Naive thymus-derived CD4-positive, alpha-beta T cell (primary cell): ENCODE measurements at regions not wholly inside any gene's neighbourhood (a gene's known extent, or its start where the extent isn't known, plus 50 kb on each side); places are given as distances from the start of the nearest gene placed in this dataset.

Experiments used
- ATAC-seq: fragments of 150-1000 bp; cut with Tn5 transposase; 2 replicates; pipeline ENCODE4 v1.10.0; 2021; ENCODE audit warnings: mild to moderate bottlenecking, moderate library complexity
- CTCF ChIA-PET: fragments of 350-600 bp; sonication (Branson Sonifier 250); formaldehyde crosslinking; loops from one replicate; lab custom pipeline; 2021; ENCODE audit warnings: antibody characterized with exemption; lab: Charles Lee
- POLR2A ChIA-PET: fragments of 350-600 bp; sonication (Branson Sonifier 250); formaldehyde crosslinking; loops from one replicate; lab custom pipeline; 2021; ENCODE audit warnings: antibody characterized with exemption, inconsistent platforms; lab: Charles Lee
- DNase-seq, 9 donors: peaks; one replicate each; pipeline versions ENCODE4 v3.0.0 to v3.0.0-alpha.2; 2020 to 2022; ENCODE audit warnings: mixed read lengths in 1 of 9
- H3K27ac ChIP-seq: one replicate; pipeline ENCODE4 v1.7.0; 2013; ENCODE audit warnings: mild to moderate bottlenecking, low read depth, low read length, moderate library complexity
- H3K27me3 ChIP-seq, 2 donors: one replicate each; pipeline ENCODE4 v1.7.0; 2013; ENCODE audit warnings: low read length in 2 of 2, mild to moderate bottlenecking in 2 of 2, moderate library complexity in 2 of 2; ENCODE audit not compliant: control insufficient read depth in 2 of 2, insufficient read depth in 2 of 2
- H3K36me3 ChIP-seq, 3 experiments: 1 replicate in 2 of 3; 2 replicates in 1 of 3; pipeline ENCODE4 v1.7.0; 2013; ENCODE audit warnings: low read length in 3 of 3, mild to moderate bottlenecking in 3 of 3, moderate library complexity in 1 of 3; ENCODE audit not compliant: insufficient read depth in 3 of 3, control insufficient read depth in 2 of 3
- H3K4me1 ChIP-seq, 2 donors: one replicate each; pipeline ENCODE4 v1.7.0; 2013; ENCODE audit warnings: low read length in 2 of 2, mild to moderate bottlenecking in 2 of 2, moderate library complexity in 1 of 2; ENCODE audit not compliant: control insufficient read depth in 2 of 2, insufficient read depth in 2 of 2
- H3K4me3 ChIP-seq: 2 replicates; pipeline ENCODE4 v1.7.0; 2013; ENCODE audit warnings: mild to moderate bottlenecking, low read length
- H3K9me3 ChIP-seq, 3 experiments: 1 replicate in 2 of 3; 2 replicates in 1 of 3; pipeline ENCODE4 v1.7.0; 2013; ENCODE audit warnings: low read length in 3 of 3; ENCODE audit not compliant: control insufficient read depth in 2 of 3
- H3K27ac Mint-ChIP-seq, 9 donors: one replicate each; pipeline ENCODE4 v1.8.0; 2020 to 2022; ENCODE audit warnings: mixed read lengths in 9 of 9, mild to moderate bottlenecking in 8 of 9, moderate library complexity in 5 of 9, inconsistent platforms in 2 of 9
- H3K27me3 Mint-ChIP-seq, 5 donors: one replicate each; pipeline ENCODE4 v1.8.0; 2021 to 2022; ENCODE audit warnings: mixed read lengths in 5 of 5, mild to moderate bottlenecking in 1 of 5
- H3K36me3 Mint-ChIP-seq, 5 donors: one replicate each; pipeline ENCODE4 v1.8.0; 2020 to 2022; ENCODE audit warnings: mixed read lengths in 5 of 5, mild to moderate bottlenecking in 3 of 5, inconsistent platforms in 1 of 5
- H3K4me1 Mint-ChIP-seq, 7 donors: one replicate each; pipeline ENCODE4 v1.8.0; 2020 to 2022; ENCODE audit warnings: mixed read lengths in 7 of 7, mild to moderate bottlenecking in 3 of 7, inconsistent platforms in 1 of 7
- H3K4me3 Mint-ChIP-seq, 10 donors: one replicate each; pipeline ENCODE4 v1.8.0; 2020 to 2022; ENCODE audit warnings: mild to moderate bottlenecking in 10 of 10, mixed read lengths in 10 of 10, moderate library complexity in 6 of 10, inconsistent platforms in 2 of 10
- H3K9me3 Mint-ChIP-seq, 11 donors: one replicate each; pipeline ENCODE4 v1.8.0; 2020 to 2022; ENCODE audit warnings: mixed read lengths in 11 of 11, mild to moderate bottlenecking in 4 of 11, inconsistent platforms in 1 of 11, moderate library complexity in 1 of 11
- intact Hi-C, 2 donors: fragments of 100-400 bp; cut with micrococcal nuclease; formaldehyde crosslinking; loops; one replicate each; pipeline ENCODE4 v1.15.1; 2023

- Mint-ChIP-seq H3K4me3 (no peak overlapping the region), H3K4me1 (no peaks in the 10 kb centered on the region), H3K27me3 (peaks cover 8 to 25% (median 12%) of the 10 kb centered on the region in 5 donors), H3K9me3 (peaks cover 0 to 3% (median 0%) of the 10 kb centered on the region in 11 donors), H3K36me3 (no peaks in the 10 kb centered on the region), H3K27ac (no peak overlapping the region)
- intact Hi-C loops, result no loop called here
- no peak overlapping the region for H3K4me3 ChIP-seq
- ChIA-PET POLR2A (no interaction called here), CTCF (no interaction called here)
- peaks cover 0 to 3% of the 10 kb centered on the region in 2 donors for H3K27me3 ChIP-seq
- H3K9me3 ChIP-seq, result no peaks in the 10 kb centered on the region
- DNase-seq (no peak), ATAC-seq (no peak)
- no peak overlapping the region for H3K27ac ChIP-seq
- no peaks in the 10 kb centered on the region for H3K36me3 ChIP-seq
- no peaks in the 10 kb centered on the region for H3K4me1 ChIP-seq
These were observed 86.1 kb upstream of the SCG2 start for GRCh38 chr2:223688094-223688835.

GRCh38 chr2:223681125-223681524 is 79.0 kb upstream of the SCG2 start:
- H3K27me3 Mint-ChIP-seq, result peaks cover 0 to 12% (median 7%) of the 10 kb centered on the region in 5 donors
- CTCF ChIA-PET, result no interaction called here
- H3K27me3 ChIP-seq, result peaks cover 0 to 3% of the 10 kb centered on the region in 2 donors
- no peak overlapping the region for H3K4me3 Mint-ChIP-seq
- no peaks in the 10 kb centered on the region for H3K36me3 ChIP-seq
- no peak for ATAC-seq
- POLR2A ChIA-PET, result no interaction called here
- no peak overlapping the region for H3K27ac Mint-ChIP-seq
- H3K4me1 Mint-ChIP-seq, result no peaks in the 10 kb centered on the region
- H3K36me3 Mint-ChIP-seq, result no peaks in the 10 kb centered on the region
- H3K4me3 ChIP-seq, result no peak overlapping the region
- H3K4me1 ChIP-seq, result no peaks in the 10 kb centered on the region
- no peak overlapping the region for H3K27ac ChIP-seq
- intact Hi-C loops, result no loop called here
- H3K9me3 Mint-ChIP-seq, result peaks cover 0 to 1% (median 0%) of the 10 kb centered on the region in 11 donors
- no peak for DNase-seq
- no peaks in the 10 kb centered on the region for H3K9me3 ChIP-seq

GRCh38 chr2:223674998-223675609 is 72.9 kb upstream of the SCG2 start:
- CTCF ChIA-PET, result no interaction called here
- Mint-ChIP-seq H3K36me3 (peaks cover 0 to 5% (median 0%) of the 10 kb centered on the region in 5 donors), H3K4me3 (no peak overlapping the region), H3K9me3 (peaks cover 0 to 6% (median 0%) of the 10 kb centered on the region in 11 donors), H3K4me1 (no peaks in the 10 kb centered on the region), H3K27me3 (peaks cover 2 to 22% (median 9%) of the 10 kb centered on the region in 5 donors), H3K27ac (no peak overlapping the region)
- Histone ChIP-seq H3K9me3 (no peaks in the 10 kb centered on the region), H3K4me1 (no peaks in the 10 kb centered on the region), H3K27me3 (no peaks in the 10 kb centered on the region), H3K36me3 (no peaks in the 10 kb centered on the region), H3K27ac (no peak overlapping the region), H3K4me3 (no peak overlapping the region)
- intact Hi-C loops, result no loop called here
- ATAC-seq (no peak), DNase-seq (no peak)
- POLR2A ChIA-PET, result no interaction called here

- Histone ChIP-seq H3K27ac (no peak overlapping the region), H3K27me3 (no peaks in the 10 kb centered on the region), H3K4me3 (no peak overlapping the region), H3K9me3 (no peaks in the 10 kb centered on the region), H3K36me3 (no peaks in the 10 kb centered on the region), H3K4me1 (no peaks in the 10 kb centered on the region)
- CTCF ChIA-PET, result no interaction called here
- H3K27me3 Mint-ChIP-seq, result peaks cover 2 to 22% (median 14%) of the 10 kb centered on the region in 5 donors
- ATAC-seq (no peak), DNase-seq (no peak)
- H3K36me3 Mint-ChIP-seq, result peaks cover 0 to 5% (median 0%) of the 10 kb centered on the region in 5 donors
- peaks cover 0 to 6% (median 0%) of the 10 kb centered on the region in 11 donors for H3K9me3 Mint-ChIP-seq
- intact Hi-C loops, result no loop called here
- H3K4me3 Mint-ChIP-seq, result no peak overlapping the region
- H3K27ac Mint-ChIP-seq, result no peak overlapping the region
- no peaks in the 10 kb centered on the region for H3K4me1 Mint-ChIP-seq
- POLR2A ChIA-PET, result no interaction called here
These were observed 67.5 kb upstream of the SCG2 start for GRCh38 chr2:223669453-223670225.

- CTCF ChIA-PET, result no interaction called here
- Histone ChIP-seq H3K4me3 (no peak overlapping the region), H3K4me1 (no peaks in the 10 kb centered on the region), H3K36me3 (no peaks in the 10 kb centered on the region), H3K9me3 (no peaks in the 10 kb centered on the region), H3K27ac (no peak overlapping the region), H3K27me3 (no peaks in the 10 kb centered on the region)
- ATAC-seq (no peak), DNase-seq (no peak)
- intact Hi-C loops, result no loop called here
- POLR2A ChIA-PET, result no interaction called here
- H3K4me1 Mint-ChIP-seq, result no peaks in the 10 kb centered on the region
- H3K36me3 Mint-ChIP-seq, result peaks cover 0 to 5% (median 0%) of the 10 kb centered on the region in 5 donors
- H3K4me3 Mint-ChIP-seq, result no peak overlapping the region
- no peak overlapping the region for H3K27ac Mint-ChIP-seq
- H3K27me3 Mint-ChIP-seq, result peaks cover 2 to 20% (median 14%) of the 10 kb centered on the region in 5 donors
- H3K9me3 Mint-ChIP-seq, result peaks cover 0 to 6% (median 0%) of the 10 kb centered on the region in 11 donors
These were observed 66.3 kb upstream of the SCG2 start for GRCh38 chr2:223668302-223668998.

GRCh38 chr2:223654384-223654915 is 52.3 kb upstream of the SCG2 start:
- POLR2A ChIA-PET, result no interaction called here
- Mint-ChIP-seq H3K27ac (no peak overlapping the region), H3K9me3 (peaks cover 0 to 18% (median 6%) of the 10 kb centered on the region in 11 donors), H3K4me3 (no peak overlapping the region), H3K4me1 (no peaks in the 10 kb centered on the region), H3K36me3 (peaks cover 0 to 4% (median 0%) of the 10 kb centered on the region in 5 donors), H3K27me3 (peaks cover 0 to 45% (median 40%) of the 10 kb centered on the region in 5 donors)
- Histone ChIP-seq H3K27me3 (no peaks in the 10 kb centered on the region), H3K4me1 (no peaks in the 10 kb centered on the region), H3K4me3 (no peak overlapping the region), H3K36me3 (no peaks in the 10 kb centered on the region), H3K27ac (no peak overlapping the region), H3K9me3 (no peaks in the 10 kb centered on the region)
- ATAC-seq (no peak), DNase-seq (no peak)
- intact Hi-C loops, result no loop called here
- CTCF ChIA-PET, result no interaction called here
